ENCODE measurements at regions not wholly inside any gene's neighbourhood (a gene's known extent, or its start where the extent isn't known, plus 50 kb on each side); places are given as distances from the start of the nearest gene placed in this dataset.
"Not testable (repeated sequence)": the region's sequence is repeated elsewhere in the genome, so short reads cannot be mapped to it uniquely, and the experiment has no call there.

- Histone ChIP-seq H3K27ac (no peak overlapping the region), H3K27me3 (no peaks in the 10 kb centered on the region), H3K4me3 (ENCODE audit: low read depth in 1 of 2, low read length in 1 of 2) (no peak overlapping the region), H3K9me3 (no peaks in the 10 kb centered on the region), H3K4me1 (ENCODE audit: control insufficient read depth in 1 of 2, insufficient read depth in 1 of 2, low read depth in 1 of 2, low read length in 1 of 2) (no peaks in the 10 kb centered on the region), H3K36me3 (no peaks in the 10 kb centered on the region)
- no peak for TF ChIP-seq CTCF (IDR thresholded peaks at IDR 0.05)
Measured at GRCh38 chr12:47370421-47370820, 290.7 kb upstream of the AMIGO2 start.

GRCh38 chr12:47369085-47369484, 289.3 kb upstream of the AMIGO2 start:
- Histone ChIP-seq H3K27ac (no peak overlapping the region), H3K9me3 (no peaks in the 10 kb centered on the region), H3K36me3 (no peaks in the 10 kb centered on the region), H3K4me1 (ENCODE audit: control insufficient read depth in 1 of 2, insufficient read depth in 1 of 2, low read depth in 1 of 2, low read length in 1 of 2) (no peaks in the 10 kb centered on the region), H3K27me3 (no peaks in the 10 kb centered on the region), H3K4me3 (ENCODE audit: low read depth in 1 of 2, low read length in 1 of 2) (no peak overlapping the region)
- no peak for TF ChIP-seq CTCF (IDR thresholded peaks at IDR 0.05)

- H3K27ac ChIP-seq, result no peak overlapping the region
- no peaks in the 10 kb centered on the region for H3K27me3 ChIP-seq
- no peaks in the 10 kb centered on the region for H3K36me3 ChIP-seq
- H3K9me3 ChIP-seq, result no peaks in the 10 kb centered on the region
- H3K4me1 ChIP-seq (ENCODE audit: control insufficient read depth in 1 of 2, insufficient read depth in 1 of 2, low read depth in 1 of 2, low read length in 1 of 2), result no peaks in the 10 kb centered on the region
- no peak overlapping the region for H3K4me3 ChIP-seq (ENCODE audit: low read depth in 1 of 2, low read length in 1 of 2)
- TF ChIP-seq CTCF (IDR thresholded peaks at IDR 0.05), result no peak
Measured at GRCh38 chr12:47367912-47368537, 288.3 kb upstream of the AMIGO2 start.

- Histone ChIP-seq H3K9me3 (no peaks in the 10 kb centered on the region), H3K27me3 (no peaks in the 10 kb centered on the region), H3K4me1 (ENCODE audit: control insufficient read depth in 1 of 2, insufficient read depth in 1 of 2, low read depth in 1 of 2, low read length in 1 of 2) (peaks cover 8% of the 10 kb centered on the region in 2 experiments), H3K27ac (no peak overlapping the region), H3K4me3 (ENCODE audit: low read depth in 1 of 2, low read length in 1 of 2) (no peak overlapping the region), H3K36me3 (no peaks in the 10 kb centered on the region)
- no peak for TF ChIP-seq CTCF (IDR thresholded peaks at IDR 0.05)
Measured at GRCh38 chr12:47366579-47366978, 286.8 kb upstream of the AMIGO2 start.

GRCh38 chr12:47366157-47366556, 286.4 kb upstream of the AMIGO2 start:
- H3K9me3 ChIP-seq, result no peaks in the 10 kb centered on the region
- H3K27ac ChIP-seq, result no peak overlapping the region
- TF ChIP-seq CTCF (IDR thresholded peaks at IDR 0.05), result no peak
- H3K4me1 ChIP-seq (ENCODE audit: control insufficient read depth in 1 of 2, insufficient read depth in 1 of 2, low read depth in 1 of 2, low read length in 1 of 2), result peaks cover 12% of the 10 kb centered on the region in 2 experiments
- H3K27me3 ChIP-seq, result no peaks in the 10 kb centered on the region
- no peaks in the 10 kb centered on the region for H3K36me3 ChIP-seq
- H3K4me3 ChIP-seq (ENCODE audit: low read depth in 1 of 2, low read length in 1 of 2), result no peak overlapping the region

- not testable (repeated sequence) for H3K36me3 ChIP-seq; H3K4me3 ChIP-seq (ENCODE audit: low read depth in 1 of 2, low read length in 1 of 2); H3K27me3 ChIP-seq; H3K27ac ChIP-seq; H3K9me3 ChIP-seq
- H3K4me1 ChIP-seq (ENCODE audit: control insufficient read depth in 1 of 2, insufficient read depth in 1 of 2, low read depth in 1 of 2, low read length in 1 of 2), result peaks cover 17 to 18% of the 10 kb centered on the region in 2 experiments
Measured at GRCh38 chr12:47365443-47366076, 285.8 kb upstream of the AMIGO2 start.

Measured in neutrophil (primary cell).